GM21723 (cell line): ENCODE measurements at regions not wholly inside any gene's neighbourhood (a gene's known extent, or its start where the extent isn't known, plus 50 kb on each side); places are given as distances from the start of the nearest gene placed in this dataset.
A peak's percentile ranks its signal among the peaks of the same experiment; 100 is the strongest.

Source experiments
- ATAC-seq: cut with Tn5 transposase; IDR thresholded peaks from one replicate; pipeline ENCODE4 v1.9.1; 2021; ENCODE audit warnings: mild to moderate bottlenecking, moderate library complexity; ENCODE audit not compliant: unreplicated experiment

DNA sequence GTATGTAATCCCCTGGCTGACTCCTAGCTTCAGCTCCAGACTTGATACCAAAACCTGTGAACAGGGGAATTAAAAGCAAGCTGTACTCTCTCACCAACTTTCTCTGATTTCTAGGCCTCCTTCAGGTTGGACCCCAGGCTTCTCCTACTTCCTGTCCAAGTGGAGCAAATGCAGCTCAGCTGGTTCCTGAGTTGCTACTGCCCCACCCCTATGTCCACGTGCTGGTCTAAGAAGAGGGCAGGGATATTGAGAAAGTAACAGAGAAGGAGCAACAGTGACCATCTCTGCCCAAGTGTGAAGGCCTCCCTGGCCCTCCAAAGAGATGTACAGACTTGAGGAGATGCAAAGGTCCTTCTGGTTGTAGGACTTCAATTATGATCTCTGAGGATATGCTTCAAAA is 188.3 kb upstream of the MCHR2 start:
- no peak for ATAC-seq

DNA sequence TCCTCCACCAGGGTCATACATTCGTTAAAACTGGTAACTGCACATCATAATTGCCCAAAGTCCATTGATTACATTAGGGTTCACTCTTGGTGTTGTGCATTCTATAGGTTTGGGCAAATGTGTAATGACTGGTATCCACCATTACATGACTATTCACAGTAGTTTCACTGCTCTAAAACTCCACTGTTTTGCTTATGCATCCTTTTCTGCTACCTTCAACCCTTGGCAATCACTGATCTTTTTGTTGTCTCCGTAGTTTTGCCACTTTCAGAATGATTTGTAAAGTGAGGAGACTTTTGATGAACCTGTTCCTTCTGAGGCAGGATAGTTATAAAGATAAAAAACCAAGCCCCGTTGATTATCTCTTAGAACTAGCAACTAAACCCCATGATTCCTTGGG is 187.3 kb upstream of the MCHR2 start:
- ATAC-seq = no peak

DNA sequence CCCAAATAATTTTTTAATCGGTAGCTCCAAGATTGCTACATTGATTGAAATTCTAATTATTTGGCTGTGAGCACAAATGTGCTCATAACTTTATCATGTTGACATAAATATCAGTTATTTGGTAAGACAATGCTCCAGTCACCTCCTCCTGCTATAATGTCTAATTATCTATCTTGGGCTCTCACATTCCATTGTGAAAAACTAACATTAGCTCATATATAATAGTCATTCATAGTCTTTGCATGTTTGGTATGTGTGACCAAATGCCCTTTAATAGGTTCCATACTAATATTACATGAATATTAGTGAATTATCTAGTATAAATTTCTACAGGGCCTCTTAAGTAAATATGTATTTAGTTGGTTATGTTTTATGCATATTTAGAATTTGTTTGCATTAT is 185.6 kb upstream of the MCHR2 start:
- no peak for ATAC-seq

DNA sequence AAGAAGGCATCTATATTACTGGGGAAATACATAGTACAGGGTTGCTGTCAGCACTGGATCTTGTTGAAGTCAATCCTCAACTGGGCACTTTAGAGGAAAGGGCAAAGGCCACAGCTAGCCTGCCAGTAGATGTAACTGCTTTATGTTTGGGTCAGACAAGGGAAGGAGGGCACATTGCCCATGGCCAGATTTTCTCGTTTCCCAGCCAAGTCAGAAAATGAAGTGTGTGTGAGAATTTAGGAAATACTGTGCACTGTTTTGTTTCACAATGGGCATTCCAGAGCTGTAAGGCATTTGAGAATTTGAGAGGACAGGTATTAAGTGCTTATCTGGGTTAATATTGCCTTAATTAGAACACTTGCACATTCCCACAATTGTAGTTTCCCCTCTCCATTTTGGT is 183.9 kb upstream of the MCHR2 start:
- ATAC-seq = no peak

DNA sequence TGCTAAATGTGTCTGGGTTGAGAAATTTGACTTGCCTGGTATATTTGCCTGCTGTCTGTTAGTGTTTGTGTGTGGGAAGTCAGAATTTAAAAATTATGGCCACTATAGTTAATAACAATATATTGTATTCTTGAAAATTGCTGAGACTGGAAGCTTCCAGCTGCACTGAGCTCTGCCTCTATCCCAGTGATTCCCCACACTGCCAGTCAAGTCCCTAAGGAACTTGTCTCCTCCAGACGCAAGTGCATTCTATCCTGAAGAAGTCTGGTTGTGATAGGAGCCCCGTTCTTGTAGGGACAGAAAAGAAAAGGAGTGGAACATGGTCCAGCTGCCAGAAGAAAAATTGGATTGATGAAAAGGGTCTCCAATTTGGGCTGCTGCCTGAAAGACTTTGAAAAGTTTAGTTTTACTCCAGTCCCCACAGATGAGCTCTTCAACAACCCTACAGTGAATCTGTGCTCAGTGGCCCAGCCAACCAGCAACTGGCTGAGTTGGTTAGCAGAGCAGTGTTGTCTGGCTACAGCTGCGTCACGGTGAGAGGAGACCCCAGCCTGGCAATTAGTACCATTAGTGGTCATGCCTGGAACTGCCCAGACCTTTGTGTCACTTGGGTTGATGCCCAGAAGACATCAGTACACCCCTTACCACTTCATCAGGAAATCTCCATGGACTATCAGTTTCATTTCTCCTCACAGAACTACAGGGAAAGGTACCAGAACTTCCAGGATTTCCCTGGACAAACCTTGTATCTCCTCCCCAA is 183.1 kb upstream of the MCHR2 start:
- ATAC-seq = no peak

DNA sequence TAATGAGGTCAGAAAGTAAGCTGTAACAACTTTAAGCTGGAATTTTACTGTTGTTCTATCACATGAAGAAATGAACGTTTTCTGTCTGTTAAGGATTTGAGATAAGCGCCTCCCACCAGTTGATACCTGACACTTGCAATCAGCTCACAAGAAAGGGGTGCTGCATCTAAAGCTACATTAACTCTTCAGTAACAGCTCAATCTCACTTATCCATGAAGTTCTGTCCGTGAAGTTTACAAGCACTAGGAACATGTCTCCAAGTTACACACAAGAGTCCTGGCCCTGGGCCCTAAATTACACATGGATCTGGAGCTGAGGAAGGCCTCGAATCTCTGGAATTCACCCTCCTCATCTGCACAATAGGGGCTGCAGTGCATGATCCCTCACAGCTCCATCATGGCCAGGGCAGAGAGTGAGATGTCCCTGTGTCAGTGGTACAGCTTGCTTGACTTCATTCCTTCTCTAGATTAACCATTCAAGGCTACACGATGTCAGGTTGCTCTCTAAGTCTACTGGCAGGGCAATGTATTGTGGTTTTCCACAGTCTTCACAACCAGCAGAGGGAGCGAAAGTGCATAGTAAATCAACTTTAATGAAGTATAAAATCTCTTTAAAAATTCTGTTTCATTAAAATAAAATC is 182.4 kb upstream of the MCHR2 start:
- ATAC-seq = no peak

DNA sequence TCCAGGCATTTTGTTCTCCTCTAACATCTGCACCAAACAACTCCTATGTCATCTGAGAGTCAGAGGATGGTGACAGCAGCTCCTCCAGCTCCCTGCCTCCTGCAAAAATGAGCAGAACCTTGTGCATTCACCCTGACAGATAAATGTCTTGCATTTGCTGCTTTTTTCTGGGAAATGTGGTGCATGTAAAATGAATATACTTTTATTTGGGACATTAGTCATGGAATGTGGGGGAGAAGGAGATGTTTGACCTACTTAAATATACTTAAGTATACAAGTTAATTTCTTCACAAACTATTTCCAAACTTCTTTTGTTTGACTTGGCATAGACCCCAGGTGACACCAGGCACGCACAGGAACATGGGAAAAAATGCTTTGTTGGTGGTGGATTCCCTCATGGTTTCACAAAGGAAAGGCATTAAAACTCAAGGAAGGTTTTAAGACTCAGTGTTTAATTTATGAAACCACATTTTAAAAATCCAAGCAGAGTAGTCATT is 181.8 kb upstream of the MCHR2 start:
- no peak for ATAC-seq

DNA sequence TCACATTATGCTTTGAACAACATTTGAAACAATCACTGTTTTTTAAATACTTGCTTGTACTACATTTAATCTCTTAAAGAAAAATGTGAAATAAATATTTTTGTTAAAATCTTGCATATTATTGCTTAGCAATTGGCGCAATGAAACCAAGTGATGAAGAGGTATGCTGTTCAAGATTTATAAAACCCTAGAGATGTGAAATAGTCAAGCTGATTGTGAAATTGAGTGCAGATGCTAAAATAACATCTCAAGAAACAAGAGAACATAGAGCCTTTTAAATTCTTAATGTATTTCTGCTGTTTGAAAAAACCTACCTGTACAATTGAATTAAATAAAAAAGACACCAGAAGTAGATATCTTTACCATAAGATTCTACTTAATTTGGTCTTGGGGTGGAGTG is 179.2 kb upstream of the MCHR2 start:
- ATAC-seq = no peak

DNA sequence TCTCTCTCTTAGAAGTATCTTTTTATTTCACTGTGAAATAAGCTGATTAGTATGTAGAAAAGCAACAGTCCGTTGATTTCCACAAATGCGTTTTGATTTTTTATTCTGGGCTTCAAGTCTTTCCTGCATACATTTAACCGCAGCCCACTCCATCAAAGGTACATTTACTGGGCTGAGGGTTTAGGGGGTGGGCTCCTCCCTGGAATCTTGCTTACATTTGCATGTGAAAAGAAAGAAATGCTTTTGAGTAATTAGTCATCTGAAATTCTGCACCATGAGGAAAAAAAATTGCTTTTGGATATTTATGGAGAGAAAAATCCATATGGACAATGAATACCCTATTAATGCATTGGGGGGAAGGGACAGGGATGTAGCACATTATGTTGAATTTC is 178.3 kb upstream of the MCHR2 start:
- ATAC-seq = no peak

DNA sequence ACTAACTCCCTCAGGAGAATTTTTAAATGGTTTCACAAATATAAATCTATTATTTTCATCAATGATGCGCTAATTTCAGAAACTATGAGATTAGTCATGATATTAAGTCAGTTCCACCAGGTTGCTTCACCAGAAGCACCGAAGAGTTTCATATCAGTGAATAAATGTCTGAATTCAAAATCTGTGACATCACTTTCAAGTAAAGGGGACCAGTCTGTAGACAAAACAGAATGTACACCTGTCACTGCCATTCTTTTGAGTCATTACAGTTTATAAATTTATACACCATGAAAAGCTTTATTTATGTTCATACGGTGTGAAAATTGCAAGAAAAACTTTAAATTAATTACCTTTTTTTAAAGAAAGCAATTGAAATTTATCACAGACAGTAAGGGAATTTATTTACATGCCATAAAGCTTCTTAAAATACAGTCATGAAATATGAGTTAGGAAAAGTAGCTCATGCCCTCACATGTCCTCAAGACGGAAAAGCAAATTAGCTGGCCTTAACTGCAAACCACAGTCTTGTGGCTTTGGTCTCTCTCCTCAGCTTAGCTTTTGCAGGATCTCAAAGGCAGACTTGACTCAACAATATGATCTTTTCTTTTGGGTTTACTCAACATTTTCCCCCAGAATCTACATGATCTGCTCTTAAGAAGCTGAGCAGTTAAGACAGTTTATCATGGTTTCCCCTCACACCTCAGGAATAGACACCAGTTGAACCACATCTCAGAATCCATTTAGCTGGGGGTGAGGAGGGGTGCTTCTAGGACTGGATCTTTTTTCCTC is 177.7 kb upstream of the MCHR2 start:
- peak; percentile 91 for ATAC-seq

DNA sequence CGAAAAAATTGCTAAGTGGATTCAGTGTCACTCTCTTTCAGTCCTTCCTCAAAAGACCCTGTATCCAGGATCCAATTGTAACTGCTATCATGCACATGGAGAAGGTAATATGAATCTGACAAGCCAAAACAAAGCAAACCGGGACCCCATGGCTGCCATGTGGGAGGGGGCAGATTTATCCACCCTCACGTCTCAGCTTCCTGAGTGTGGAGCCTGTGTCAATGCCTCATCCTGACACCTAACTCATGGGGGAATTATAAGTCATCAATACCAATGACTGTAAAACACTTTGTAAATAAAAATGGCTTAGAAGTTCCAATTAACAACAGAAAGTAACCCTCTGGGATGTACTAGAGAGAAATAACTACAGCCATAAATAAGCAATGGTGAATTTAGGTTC is 174.1 kb upstream of the MCHR2 start:
- no peak for ATAC-seq

DNA sequence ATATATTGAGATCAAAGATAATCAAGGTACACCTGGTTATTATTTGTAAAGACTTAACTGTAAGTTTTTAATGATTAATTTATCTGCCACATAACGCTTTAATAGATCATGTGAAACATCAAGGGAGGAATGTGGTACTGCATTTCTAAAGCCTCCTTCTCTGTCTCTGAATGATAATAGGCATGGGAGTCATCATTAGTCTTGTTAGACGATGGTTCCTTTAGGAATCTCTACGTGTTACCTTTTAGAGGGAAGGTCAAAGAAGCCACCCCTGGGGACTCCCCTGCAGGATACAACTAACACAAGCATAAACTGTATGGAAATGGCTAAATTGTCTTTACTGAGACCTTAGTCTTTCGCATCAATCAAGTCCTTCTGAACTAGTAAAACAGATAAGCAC is 173.6 kb upstream of the MCHR2 start:
- no peak for ATAC-seq

DNA sequence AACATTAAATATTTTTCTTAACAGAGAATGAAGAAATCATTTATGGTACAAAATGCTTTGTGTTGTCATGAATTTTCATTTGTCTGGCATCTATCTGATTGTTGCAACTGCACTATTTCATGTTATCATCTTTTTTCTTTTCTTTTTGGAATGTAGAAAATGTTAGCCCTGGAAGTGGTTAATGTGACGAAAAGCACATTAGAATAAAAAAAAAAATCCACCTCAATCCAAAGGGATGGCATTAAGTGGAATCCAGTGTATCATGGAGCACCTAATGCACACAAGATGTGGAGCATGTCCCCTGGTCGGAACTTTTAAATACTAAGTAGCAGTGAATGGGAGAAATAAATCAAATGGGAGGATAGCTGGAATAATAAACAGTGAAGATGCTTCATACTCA is 172.9 kb upstream of the MCHR2 start:
- ATAC-seq = no peak

DNA sequence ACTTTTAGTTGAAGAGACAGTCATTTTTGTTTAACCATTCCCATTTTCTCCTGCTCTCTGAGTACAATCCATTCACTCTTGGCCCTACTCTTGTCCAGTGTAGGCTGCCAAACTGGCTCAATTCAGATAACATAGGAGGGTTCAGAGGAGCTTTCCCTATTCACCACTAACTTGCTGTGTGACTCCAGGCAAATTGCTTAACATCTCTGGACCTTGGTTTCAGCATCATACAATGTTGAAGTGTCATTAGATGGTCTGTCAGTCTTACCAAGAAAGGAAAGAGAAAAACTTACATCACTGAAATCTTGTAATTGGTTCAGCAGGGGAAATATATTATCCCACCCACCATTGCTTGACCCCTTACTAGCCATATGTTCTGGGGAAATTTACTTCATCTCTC is 171.4 kb upstream of the MCHR2 start:
- no peak for ATAC-seq

DNA sequence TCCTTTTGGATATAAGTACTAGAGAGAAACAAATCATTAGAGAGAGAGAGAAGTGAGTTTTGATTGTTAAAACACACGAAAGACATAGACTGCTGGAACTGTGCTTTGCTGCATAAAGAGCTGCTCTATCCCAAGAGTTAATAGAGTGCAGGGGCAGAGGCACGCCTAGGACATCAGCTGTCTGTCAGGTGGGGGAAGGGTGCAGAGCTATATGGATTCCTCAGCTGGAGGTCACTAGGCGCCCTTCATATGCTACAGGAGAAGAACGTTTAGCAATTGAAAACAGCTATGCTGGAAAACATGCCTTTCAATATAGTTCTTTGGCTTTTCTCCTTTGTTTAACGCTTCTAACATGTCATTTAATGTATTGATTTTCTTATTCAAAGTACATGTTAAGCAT is 169.0 kb upstream of the MCHR2 start:
- ATAC-seq = no peak

DNA sequence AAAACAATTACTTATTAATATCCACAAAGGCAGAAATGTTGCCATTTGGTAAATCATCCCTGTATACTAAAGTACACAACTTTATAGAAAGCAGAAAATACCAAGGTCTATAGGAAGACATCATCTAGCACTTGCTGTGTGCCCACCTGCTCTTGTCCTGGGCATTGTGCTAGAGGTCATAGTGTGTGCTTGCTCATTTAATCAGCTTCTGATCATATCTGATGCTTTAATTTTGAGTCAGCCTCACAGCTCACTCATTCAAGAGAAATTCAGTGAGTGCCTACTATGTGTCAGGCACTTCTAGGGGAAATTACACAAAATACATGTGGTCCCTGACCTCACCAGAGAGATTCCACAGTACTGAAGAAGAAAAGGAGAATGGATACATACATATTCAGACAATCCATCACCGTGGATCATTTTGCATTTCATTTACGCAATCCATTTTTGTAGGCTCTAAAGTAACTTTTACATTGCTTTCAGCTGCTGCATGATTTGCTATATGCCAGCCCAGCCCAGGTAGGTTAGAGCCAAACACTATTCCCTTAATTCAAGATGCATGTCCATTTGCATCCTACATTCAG is 167.9 kb upstream of the MCHR2 start:
- no peak for ATAC-seq

DNA sequence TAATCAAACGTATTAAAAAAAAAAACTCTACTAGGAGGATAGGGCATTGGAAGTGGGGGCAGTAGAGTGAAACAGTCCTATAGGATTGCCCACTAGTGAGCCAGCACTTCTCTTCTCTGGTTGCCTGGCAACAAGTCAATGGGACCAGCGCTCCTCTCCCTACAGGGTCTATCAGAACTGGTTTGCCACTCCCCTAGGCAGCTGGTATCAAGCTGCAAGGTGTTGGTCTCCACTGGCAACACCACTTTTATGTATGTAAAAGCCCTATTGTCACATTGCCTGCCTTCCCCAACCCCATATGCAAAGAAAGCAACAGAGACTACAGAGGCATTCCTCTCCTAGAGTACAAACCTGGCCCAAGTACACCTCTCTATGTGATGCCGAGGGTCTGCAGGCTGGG is 166.9 kb upstream of the MCHR2 start:
- no peak for ATAC-seq

DNA sequence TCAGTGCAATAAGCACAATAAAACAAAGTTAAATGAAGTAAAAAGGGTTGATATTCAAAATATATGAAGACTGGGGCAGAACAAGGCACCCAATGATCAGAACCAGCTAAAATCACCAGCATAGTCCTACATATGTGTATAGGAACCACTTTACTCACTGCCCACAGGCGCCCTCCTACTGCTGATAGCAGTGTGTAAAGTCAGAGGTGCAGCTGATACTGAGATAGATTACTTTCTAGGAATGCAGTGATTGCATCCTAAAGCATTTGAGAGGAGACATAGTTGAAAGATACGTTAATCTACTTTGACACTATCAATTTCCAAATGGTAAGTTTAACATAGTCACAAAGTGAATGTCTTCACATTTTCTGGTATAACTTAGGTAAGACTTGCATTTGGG is 161.1 kb upstream of the MCHR2 start:
- ATAC-seq = no peak

DNA sequence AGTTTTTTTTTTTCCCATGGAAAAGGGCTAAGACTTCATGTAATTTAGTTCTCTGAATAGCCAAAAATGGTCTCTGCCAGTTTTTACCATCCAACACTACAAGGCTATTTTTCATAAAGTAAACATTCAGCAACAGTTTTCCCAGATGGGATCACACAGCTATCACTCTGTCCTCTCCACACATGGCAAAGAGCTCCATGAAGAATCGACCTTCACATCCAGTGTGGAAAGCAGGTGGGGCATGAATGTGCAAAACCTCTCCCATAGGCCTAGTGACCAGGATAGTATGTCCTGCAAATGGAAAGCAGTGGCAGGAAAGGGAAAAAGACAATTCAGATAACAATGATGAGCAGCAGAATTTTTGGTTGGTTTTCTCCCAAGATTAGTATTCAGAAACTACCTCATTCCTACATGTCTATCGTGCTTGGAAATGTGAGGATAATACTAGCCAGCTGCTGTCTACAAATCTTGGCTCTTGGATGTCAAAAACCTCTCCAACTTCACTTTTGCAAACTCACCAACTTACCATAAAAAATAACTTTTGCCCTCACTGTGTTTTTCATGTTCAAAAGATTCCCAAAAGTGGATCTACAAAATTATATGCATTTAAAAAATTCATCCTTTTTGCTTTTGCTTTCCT is 159.7 kb upstream of the MCHR2 start:
- ATAC-seq = no peak

DNA sequence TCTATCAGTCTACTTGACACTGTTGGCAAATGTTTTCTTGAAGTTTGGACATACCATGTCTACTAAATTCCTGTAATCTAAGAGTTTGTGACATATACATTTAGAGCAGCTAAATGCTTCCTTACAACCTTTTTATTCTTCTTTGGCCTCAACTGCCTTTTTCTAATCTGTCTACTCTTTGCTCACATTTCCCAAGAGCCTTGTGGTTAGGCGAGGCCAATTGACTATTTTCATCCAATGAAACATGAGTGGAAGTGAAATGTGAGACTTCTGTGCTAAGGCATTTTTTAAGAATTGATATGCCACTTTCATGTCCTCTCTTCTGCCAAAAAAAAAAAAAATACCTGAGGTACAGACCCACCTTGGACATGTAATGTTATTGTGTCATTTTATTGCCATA is 158.2 kb upstream of the MCHR2 start:
- no peak for ATAC-seq

DNA sequence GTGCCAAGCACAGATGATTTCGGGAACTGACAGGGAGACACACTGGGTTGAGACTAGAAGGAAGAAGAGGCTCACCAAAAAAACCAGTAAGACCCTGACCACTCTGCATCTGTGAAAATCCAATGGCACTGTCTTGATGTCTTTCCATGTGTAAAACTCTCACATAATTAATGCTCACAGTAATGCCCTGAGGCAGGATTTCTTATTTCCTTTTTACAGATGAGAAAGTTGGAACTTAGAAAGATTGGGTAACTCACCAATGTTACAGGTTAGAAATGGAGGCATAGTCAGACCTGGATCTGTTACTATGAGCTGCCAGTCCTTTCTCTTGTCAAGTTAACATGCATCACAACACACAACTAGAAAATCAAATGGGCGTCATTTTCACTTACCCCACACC is 151.0 kb upstream of the MCHR2 start:
- no peak for ATAC-seq
